CD8-positive, alpha-beta memory T cell (primary cell): ENCODE measurements at regions not wholly inside any gene's neighbourhood (a gene's known extent, or its start where the extent isn't known, plus 50 kb on each side); places are given as distances from the start of the nearest gene placed in this dataset.

Experiments used
- CTCF ChIA-PET: fragments of 350-600 bp; sonication (Branson Sonifier 250); formaldehyde crosslinking; loops from one replicate; lab custom pipeline; 2021; ENCODE audit warnings: antibody characterized with exemption; lab: Charles Lee
- POLR2A ChIA-PET: fragments of 350-600 bp; sonication (Branson Sonifier 250); formaldehyde crosslinking; loops from one replicate; lab custom pipeline; 2021; ENCODE audit warnings: antibody characterized with exemption; lab: Charles Lee
- DNase-seq, 5 donors: peaks; one replicate each; pipeline versions ENCODE4 v3.0.0 to v3.0.0-alpha.2; 2020 to 2022; ENCODE audit warnings: mixed read lengths in 1 of 5
- H3K27ac ChIP-seq: one replicate; pipeline ENCODE4 v1.7.0; 2013; ENCODE audit warnings: low read depth, mild to moderate bottlenecking, low read length, moderate library complexity
- H3K27me3 ChIP-seq: 2 replicates; pipeline ENCODE4 v1.7.0; 2013; ENCODE audit warnings: low read length, mild to moderate bottlenecking; ENCODE audit not compliant: insufficient read depth, poor library complexity, severe bottlenecking
- H3K36me3 ChIP-seq: 2 replicates; pipeline ENCODE4 v1.7.0; 2013; ENCODE audit warnings: mild to moderate bottlenecking, low read length, moderate library complexity; ENCODE audit not compliant: insufficient read depth
- H3K4me1 ChIP-seq: 2 replicates; pipeline ENCODE4 v1.7.0; 2013; ENCODE audit warnings: mild to moderate bottlenecking, low read length, moderate library complexity; ENCODE audit not compliant: insufficient read depth
- H3K4me3 ChIP-seq: 2 replicates; pipeline ENCODE4 v1.7.0; 2013; ENCODE audit warnings: mild to moderate bottlenecking, low read length
- H3K9me3 ChIP-seq: 2 replicates; pipeline ENCODE4 v1.7.0; 2013; ENCODE audit warnings: mild to moderate bottlenecking, low read length
- H3K27ac Mint-ChIP-seq, 8 donors: one replicate each; pipeline ENCODE4 v1.8.0; 2020 to 2021; ENCODE audit warnings: mixed read lengths in 8 of 8, mild to moderate bottlenecking in 6 of 8, inconsistent platforms in 3 of 8, moderate library complexity in 3 of 8
- H3K27me3 Mint-ChIP-seq, 2 donors: one replicate each; pipeline ENCODE4 v1.8.0; 2020 to 2021; ENCODE audit warnings: mixed read lengths in 2 of 2, mild to moderate bottlenecking in 1 of 2, moderate library complexity in 1 of 2
- H3K36me3 Mint-ChIP-seq, 3 donors: one replicate each; pipeline ENCODE4 v1.8.0; 2020 to 2021; ENCODE audit warnings: mixed read lengths in 3 of 3, inconsistent platforms in 1 of 3, mild to moderate bottlenecking in 1 of 3
- H3K4me1 Mint-ChIP-seq, 3 donors: one replicate each; pipeline ENCODE4 v1.8.0; 2020 to 2021; ENCODE audit warnings: mixed read lengths in 3 of 3, inconsistent platforms in 1 of 3, mild to moderate bottlenecking in 1 of 3
- H3K4me3 Mint-ChIP-seq, 7 donors: one replicate each; pipeline ENCODE4 v1.8.0; 2020 to 2021; ENCODE audit warnings: mixed read lengths in 7 of 7, mild to moderate bottlenecking in 6 of 7, moderate library complexity in 4 of 7, inconsistent platforms in 2 of 7
- H3K9me3 Mint-ChIP-seq, 5 donors: one replicate each; pipeline ENCODE4 v1.8.0; 2020 to 2022; ENCODE audit warnings: mixed read lengths in 5 of 5, mild to moderate bottlenecking in 3 of 5, moderate library complexity in 2 of 5, inconsistent platforms in 1 of 5

- Mint-ChIP-seq H3K9me3 (peaks cover 0 to 14% (median 2%) of the 10 kb centered on the region in 5 donors), H3K27me3 (no peaks in the 10 kb centered on the region), H3K4me3 (no peak overlapping the region), H3K27ac (no peak overlapping the region), H3K4me1 (no peaks in the 10 kb centered on the region), H3K36me3 (no peaks in the 10 kb centered on the region)
- ChIA-PET POLR2A (no interaction called here), CTCF (no interaction called here)
- H3K9me3 ChIP-seq, result no peaks in the 10 kb centered on the region
- H3K27me3 ChIP-seq, result no peaks in the 10 kb centered on the region
- H3K36me3 ChIP-seq, result no peaks in the 10 kb centered on the region
- no peak overlapping the region for H3K27ac ChIP-seq
- no peak overlapping the region for H3K4me3 ChIP-seq
- DNase-seq, result no peak
- H3K4me1 ChIP-seq, result no peaks in the 10 kb centered on the region
Observed at GRCh38 chr2:5885451-5886173, 193.4 kb downstream of the SOX11 start.

GRCh38 chr2:5886462-5886861 lies 194.3 kb downstream of the SOX11 start:
- DNase-seq, result no peak
- no peak overlapping the region for H3K27ac ChIP-seq
- H3K36me3 ChIP-seq, result no peaks in the 10 kb centered on the region
- no peaks in the 10 kb centered on the region for H3K36me3 Mint-ChIP-seq
- H3K27me3 ChIP-seq, result no peaks in the 10 kb centered on the region
- H3K4me3 Mint-ChIP-seq, result no peak overlapping the region
- H3K9me3 ChIP-seq, result no peaks in the 10 kb centered on the region
- no peak overlapping the region for H3K27ac Mint-ChIP-seq
- no peak overlapping the region for H3K4me3 ChIP-seq
- H3K4me1 Mint-ChIP-seq, result no peaks in the 10 kb centered on the region
- no peaks in the 10 kb centered on the region for H3K4me1 ChIP-seq
- ChIA-PET CTCF (no interaction called here), POLR2A (no interaction called here)
- H3K9me3 Mint-ChIP-seq, result peaks cover 0 to 16% (median 2%) of the 10 kb centered on the region in 5 donors
- H3K27me3 Mint-ChIP-seq, result no peaks in the 10 kb centered on the region

GRCh38 chr2:5888126-5888525 lies 195.9 kb downstream of the SOX11 start:
- Mint-ChIP-seq H3K27me3 (no peaks in the 10 kb centered on the region), H3K4me1 (no peaks in the 10 kb centered on the region), H3K36me3 (no peaks in the 10 kb centered on the region), H3K4me3 (no peak overlapping the region), H3K27ac (no peak overlapping the region), H3K9me3 (peaks cover 0 to 20% (median 3%) of the 10 kb centered on the region in 5 donors)
- H3K27me3 ChIP-seq, result no peaks in the 10 kb centered on the region
- DNase-seq, result no peak
- POLR2A ChIA-PET, result no interaction called here
- CTCF ChIA-PET, result no interaction called here
- no peaks in the 10 kb centered on the region for H3K4me1 ChIP-seq
- H3K9me3 ChIP-seq, result no peaks in the 10 kb centered on the region
- H3K36me3 ChIP-seq, result no peaks in the 10 kb centered on the region
- no peak overlapping the region for H3K27ac ChIP-seq
- H3K4me3 ChIP-seq, result no peak overlapping the region

GRCh38 chr2:5889519-5889918 lies 197.3 kb downstream of the SOX11 start:
- no peaks in the 10 kb centered on the region for H3K36me3 ChIP-seq
- Mint-ChIP-seq H3K4me3 (no peak overlapping the region), H3K36me3 (no peaks in the 10 kb centered on the region), H3K27me3 (no peaks in the 10 kb centered on the region), H3K4me1 (no peaks in the 10 kb centered on the region), H3K9me3 (peaks cover 0 to 17% (median 5%) of the 10 kb centered on the region in 5 donors), H3K27ac (no peak overlapping the region)
- no peaks in the 10 kb centered on the region for H3K4me1 ChIP-seq
- no peak overlapping the region for H3K27ac ChIP-seq
- no peaks in the 10 kb centered on the region for H3K27me3 ChIP-seq
- POLR2A ChIA-PET, result no interaction called here
- no peak overlapping the region for H3K4me3 ChIP-seq
- DNase-seq, result no peak
- CTCF ChIA-PET, result no interaction called here
- no peaks in the 10 kb centered on the region for H3K9me3 ChIP-seq

- Mint-ChIP-seq H3K9me3 (peaks cover 0 to 11% (median 7%) of the 10 kb centered on the region in 5 donors), H3K27me3 (no peaks in the 10 kb centered on the region), H3K36me3 (no peaks in the 10 kb centered on the region), H3K4me1 (no peaks in the 10 kb centered on the region), H3K27ac (no peak overlapping the region), H3K4me3 (no peak overlapping the region)
- POLR2A ChIA-PET, result no interaction called here
- DNase-seq, result no peak
- H3K4me1 ChIP-seq, result no peaks in the 10 kb centered on the region
- no peak overlapping the region for H3K4me3 ChIP-seq
- H3K36me3 ChIP-seq, result no peaks in the 10 kb centered on the region
- H3K9me3 ChIP-seq, result no peaks in the 10 kb centered on the region
- H3K27ac ChIP-seq, result no peak overlapping the region
- no peaks in the 10 kb centered on the region for H3K27me3 ChIP-seq
- CTCF ChIA-PET, result no interaction called here
Observed at GRCh38 chr2:5894355-5894754, 202.2 kb downstream of the SOX11 start.

- H3K9me3 Mint-ChIP-seq, result peaks cover 0 to 13% (median 6%) of the 10 kb centered on the region in 5 donors
- Histone ChIP-seq H3K9me3 (no peaks in the 10 kb centered on the region), H3K4me1 (no peaks in the 10 kb centered on the region), H3K36me3 (no peaks in the 10 kb centered on the region), H3K27me3 (no peaks in the 10 kb centered on the region), H3K4me3 (no peak overlapping the region), H3K27ac (no peak overlapping the region)
- no peak overlapping the region for H3K27ac Mint-ChIP-seq
- no peaks in the 10 kb centered on the region for H3K27me3 Mint-ChIP-seq
- no peaks in the 10 kb centered on the region for H3K36me3 Mint-ChIP-seq
- CTCF ChIA-PET, result no interaction called here
- H3K4me1 Mint-ChIP-seq, result no peaks in the 10 kb centered on the region
- no peak overlapping the region for H3K4me3 Mint-ChIP-seq
- no peak for DNase-seq
- POLR2A ChIA-PET, result no interaction called here
Observed at GRCh38 chr2:5895284-5895683, 203.1 kb downstream of the SOX11 start.

GRCh38 chr2:5897249-5897648 lies 205.1 kb downstream of the SOX11 start:
- Mint-ChIP-seq H3K4me3 (no peak overlapping the region), H3K27ac (no peak overlapping the region), H3K36me3 (no peaks in the 10 kb centered on the region), H3K4me1 (no peaks in the 10 kb centered on the region), H3K9me3 (peaks cover 0 to 11% (median 6%) of the 10 kb centered on the region in 5 donors), H3K27me3 (no peaks in the 10 kb centered on the region)
- Histone ChIP-seq H3K9me3 (no peaks in the 10 kb centered on the region), H3K27ac (no peak overlapping the region), H3K4me1 (no peaks in the 10 kb centered on the region), H3K4me3 (no peak overlapping the region), H3K36me3 (no peaks in the 10 kb centered on the region), H3K27me3 (no peaks in the 10 kb centered on the region)
- POLR2A ChIA-PET, result no interaction called here
- CTCF ChIA-PET, result no interaction called here
- no peak for DNase-seq

- Histone ChIP-seq H3K27me3 (no peaks in the 10 kb centered on the region), H3K9me3 (no peaks in the 10 kb centered on the region), H3K36me3 (no peaks in the 10 kb centered on the region), H3K4me1 (no peaks in the 10 kb centered on the region), H3K4me3 (no peak overlapping the region), H3K27ac (no peak overlapping the region)
- Mint-ChIP-seq H3K36me3 (no peaks in the 10 kb centered on the region), H3K4me1 (no peaks in the 10 kb centered on the region), H3K27me3 (no peaks in the 10 kb centered on the region), H3K9me3 (peaks cover 0 to 13% (median 4%) of the 10 kb centered on the region in 5 donors), H3K27ac (no peak overlapping the region), H3K4me3 (no peak overlapping the region)
- ChIA-PET POLR2A (no interaction called here), CTCF (no interaction called here)
- no peak for DNase-seq
Observed at GRCh38 chr2:5898667-5899066, 206.5 kb downstream of the SOX11 start.
